ENCODE measurements at regions not wholly inside any gene's neighbourhood (a gene's known extent, or its start where the extent isn't known, plus 50 kb on each side); places are given as distances from the start of the nearest gene placed in this dataset.
A peak's percentile ranks its signal among the peaks of the same experiment; 100 is the strongest.

DNA sequence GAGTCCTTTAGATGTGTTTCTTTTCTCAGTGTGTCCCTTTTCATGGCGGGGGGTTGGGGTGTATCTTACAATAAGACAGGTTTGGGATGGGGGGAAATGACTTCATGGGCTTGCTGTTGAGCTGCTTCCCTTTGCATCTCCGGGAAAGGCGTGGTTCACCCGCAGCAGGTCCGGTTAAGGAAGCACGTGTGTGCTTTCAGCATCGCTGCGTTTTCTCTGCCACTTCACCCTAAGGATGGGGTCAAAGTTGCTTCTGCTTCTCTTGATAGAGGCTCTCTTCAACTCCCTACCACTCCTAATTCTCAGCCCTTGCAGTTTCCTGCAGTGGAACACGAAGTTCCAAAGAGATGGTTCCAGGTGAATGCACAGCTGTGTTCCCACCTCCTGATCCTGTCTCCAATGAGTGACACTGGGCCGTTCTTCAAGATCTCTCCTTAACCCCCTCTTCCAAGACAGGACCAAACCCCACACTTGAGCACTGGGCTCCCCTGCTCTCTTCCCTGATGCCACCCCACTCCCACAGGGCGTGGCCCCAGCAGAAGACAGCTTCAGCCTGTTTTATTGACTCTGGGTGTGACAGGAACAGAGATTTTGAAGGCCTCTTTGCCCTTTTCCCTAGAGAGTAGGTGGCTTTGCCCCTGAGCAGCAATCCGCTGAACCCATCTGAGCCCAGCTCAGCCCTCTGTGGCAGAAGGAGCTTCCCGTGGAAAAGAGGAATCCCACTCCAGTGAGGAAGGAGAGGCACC, 85.2 kb downstream of the PLEKHG1 start:
- TF ChIP-seq CTCF (IDR thresholded peaks at IDR 0.05; ENCODE audit: extremely low read depth in 1 of 2, insufficient read depth in 1 of 2, low read depth in 1 of 2, low read length in 2 of 2) (no peak), POLR2A (IDR thresholded peaks at IDR 0.05; ENCODE audit: low read depth, low read length) (no peak), MAX (IDR thresholded peaks at IDR 0.05; ENCODE audit: insufficient read depth, insufficient read length) (peak; percentile 58), EZH2 (IDR thresholded peaks at IDR 0.05; ENCODE audit: borderline replicate concordance, low read depth, low read length, severe bottlenecking) (no peak), FOS (IDR thresholded peaks at IDR 0.05; ENCODE audit: borderline replicate concordance, insufficient read depth, low read length) (peak; percentile 16), MYC (IDR thresholded peaks at IDR 0.05; ENCODE audit: low read depth, low read length) (peak; percentile 71), POLR2AphosphoS5 (IDR thresholded peaks at IDR 0.05; ENCODE audit: insufficient read depth, low read depth, low read length) (peak; percentile 14)

Measured in endothelial cell of umbilical vein (primary cell).